ENCODE measurements at regions not wholly inside any gene's neighbourhood (a gene's known extent, or its start where the extent isn't known, plus 50 kb on each side); places are given as distances from the start of the nearest gene placed in this dataset.

GRCh38 chr1:238404481-238404880, 513.8 kb upstream of the ZP4 start:
- Histone ChIP-seq H3K4me1 (no peaks in the 10 kb centered on the region), H3K9me3 (no peaks in the 10 kb centered on the region), H3K27me3 (no peaks in the 10 kb centered on the region), H3K27ac (no peak overlapping the region), H3K4me3 (replicated peaks in 1 of 3) (no peak overlapping the region), H3K36me3 (no peaks in the 10 kb centered on the region)
- TF ChIP-seq CTCF (IDR thresholded peaks at IDR 0.05), result no peak
- TF ChIP-seq POLR2A (IDR thresholded peaks at IDR 0.05), result no peak
- whole genome bisulfite sequencing, 2 donors, result 66 to 75% methylated on average over 1 of the region's 1 CpG
- DNase-seq, result no peak
- intact Hi-C loops (cut with DNase I), result no loop called here

GRCh38 chr1:238401144-238401543, 510.4 kb upstream of the ZP4 start:
- intact Hi-C loops (cut with DNase I), result no loop called here
- Histone ChIP-seq H3K9me3 (no peaks in the 10 kb centered on the region), H3K27ac (no peak overlapping the region), H3K4me3 (replicated peaks in 1 of 3) (no peak overlapping the region), H3K4me1 (no peaks in the 10 kb centered on the region), H3K27me3 (no peaks in the 10 kb centered on the region), H3K36me3 (no peaks in the 10 kb centered on the region)
- TF ChIP-seq POLR2A (IDR thresholded peaks at IDR 0.05) (no peak), CTCF (IDR thresholded peaks at IDR 0.05) (no peak)
- peak; percentile 9 to 20 for DNase-seq
- 13 to 20% methylated on average over 4 of the region's 4 CpGs for WGBS, 2 donors

GRCh38 chr1:238399558-238399957, 508.8 kb upstream of the ZP4 start:
- DNase-seq, result no peak
- no peaks in the 10 kb centered on the region for H3K9me3 ChIP-seq
- H3K4me1 ChIP-seq, result no peaks in the 10 kb centered on the region
- TF ChIP-seq POLR2A (IDR thresholded peaks at IDR 0.05) (no peak), CTCF (IDR thresholded peaks at IDR 0.05) (no peak)
- no peak overlapping the region for H3K4me3 ChIP-seq (replicated peaks in 1 of 3)
- H3K36me3 ChIP-seq, result no peaks in the 10 kb centered on the region
- WGBS, 2 donors, result 94% methylated on average over 4 of the region's 4 CpGs
- no peaks in the 10 kb centered on the region for H3K27me3 ChIP-seq
- intact Hi-C loops (cut with DNase I), result no loop called here
- H3K27ac ChIP-seq, result no peak overlapping the region

GRCh38 chr1:238396140-238396539, 505.4 kb upstream of the ZP4 start:
- TF ChIP-seq POLR2A (IDR thresholded peaks at IDR 0.05), result no peak
- TF ChIP-seq CTCF (IDR thresholded peaks at IDR 0.05), result no peak
- no peaks in the 10 kb centered on the region for H3K27me3 ChIP-seq
- H3K4me1 ChIP-seq, result no peaks in the 10 kb centered on the region
- H3K36me3 ChIP-seq, result no peaks in the 10 kb centered on the region
- no peaks in the 10 kb centered on the region for H3K9me3 ChIP-seq
- DNase-seq, result no peak
- intact Hi-C loops (cut with DNase I), result no loop called here
- no peak overlapping the region for H3K4me3 ChIP-seq (replicated peaks in 1 of 3)
- H3K27ac ChIP-seq, result no peak overlapping the region

GRCh38 chr1:238384381-238384780, 493.7 kb upstream of the ZP4 start:
- 48 to 72% methylated on average over 5 of the region's 5 CpGs for WGBS, 2 donors
- H3K36me3 ChIP-seq, result no peaks in the 10 kb centered on the region

More at GRCh38 chr1:238384381-238384780, 493.7 kb upstream of the ZP4 start:
- no peak overlapping the region for H3K4me3 ChIP-seq (replicated peaks in 1 of 3)
- no peak overlapping the region for H3K27ac ChIP-seq
- H3K4me1 ChIP-seq, result no peaks in the 10 kb centered on the region
- no peak for TF ChIP-seq CTCF (IDR thresholded peaks at IDR 0.05)
- no peak for TF ChIP-seq POLR2A (IDR thresholded peaks at IDR 0.05)
- intact Hi-C loops (cut with DNase I), result no loop called here
- H3K9me3 ChIP-seq, result no peaks in the 10 kb centered on the region
- H3K27me3 ChIP-seq, result no peaks in the 10 kb centered on the region
- DNase-seq, result no peak
